Islet of Langerhans (tissue), 1 donor: ENCODE measurements at regions not wholly inside any gene's neighbourhood (a gene's known extent, or its start where the extent isn't known, plus 50 kb on each side); places are given as distances from the start of the nearest gene placed in this dataset.
"Not testable (repeated sequence)": the region's sequence is repeated elsewhere in the genome, so short reads cannot be mapped to it uniquely, and the experiment has no call there.

Experiments used
- FAIRE-seq: peaks from one replicate; lab custom pipeline; 2011; peaks lifted over from hg19 to GRCh38; lab: Jason Lieb, UNC

- no peak for FAIRE-seq
Observed at GRCh38 chr14:105907276-105907675, 380.9 kb downstream of the TMEM121 start.

GRCh38 chr14:105908006-105908405 is 381.6 kb downstream of the TMEM121 start:
- no peak for FAIRE-seq

DNA sequence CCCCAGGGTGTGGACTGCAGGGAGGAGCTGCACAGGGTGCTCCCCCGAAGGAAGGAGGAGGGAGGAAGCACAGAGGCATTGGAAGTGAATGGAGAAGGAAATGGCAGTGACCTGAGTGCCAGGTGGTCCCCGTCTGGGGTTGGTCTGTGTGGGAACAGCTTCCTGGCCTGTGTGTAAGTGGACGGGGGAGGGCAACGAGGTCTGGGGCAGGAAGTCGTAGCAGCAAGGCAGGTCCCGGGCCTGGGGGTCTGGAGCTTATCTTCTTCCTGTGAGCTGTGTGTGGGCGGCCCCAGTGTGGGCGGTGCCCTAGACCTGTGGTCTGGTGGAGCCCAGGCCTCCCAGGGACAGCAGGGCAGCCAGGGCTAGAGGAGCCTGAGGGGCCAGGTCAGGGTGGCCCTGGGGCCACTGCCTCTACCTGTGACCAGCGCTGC is 382.1 kb downstream of the TMEM121 start:
- FAIRE-seq, result no peak

DNA sequence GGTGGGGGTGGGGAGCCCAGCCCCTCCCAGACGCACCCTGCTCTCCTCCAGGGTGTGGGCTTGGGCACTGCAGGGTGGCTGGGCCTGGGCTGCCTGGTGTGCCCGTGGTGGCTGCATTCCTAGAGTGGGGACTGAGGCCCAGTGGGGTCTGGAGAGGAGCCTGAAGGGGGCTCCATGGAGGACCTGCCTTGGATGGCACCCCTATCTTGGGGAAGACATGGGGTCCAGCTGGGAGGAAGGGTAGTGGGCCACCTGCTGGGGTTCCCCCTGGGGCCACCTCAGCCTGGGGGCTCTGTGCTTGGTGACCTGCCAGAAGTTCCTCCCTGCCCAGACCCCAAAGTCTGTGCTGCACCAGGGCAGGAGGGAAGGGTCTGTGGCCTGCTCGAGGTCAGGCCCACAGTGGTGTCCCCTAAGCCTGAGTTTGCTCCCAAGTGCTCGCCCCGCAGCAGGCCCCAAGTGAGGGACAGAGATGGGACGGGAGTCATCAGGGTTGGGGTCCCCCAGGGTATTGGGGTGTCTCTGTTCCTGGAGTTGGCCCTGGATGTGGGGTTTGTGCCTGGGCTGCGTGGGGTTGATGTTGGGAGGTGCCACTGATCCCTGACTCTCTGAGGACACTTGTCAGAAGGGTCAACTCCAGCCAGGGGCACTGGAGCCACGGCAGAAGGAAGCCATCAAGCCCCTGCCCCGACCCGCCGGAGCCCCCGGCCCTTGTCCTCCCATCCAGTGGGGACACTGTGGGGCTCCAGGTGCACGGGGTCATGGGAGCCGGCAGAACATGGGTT is 382.9 kb downstream of the TMEM121 start:
- no peak for FAIRE-seq

- not testable (repeated sequence) for FAIRE-seq
Observed at GRCh38 chr14:105909828-105910120, 383.4 kb downstream of the TMEM121 start.

- no peak for FAIRE-seq
Observed at GRCh38 chr14:105910426-105910825, 384.0 kb downstream of the TMEM121 start.

DNA sequence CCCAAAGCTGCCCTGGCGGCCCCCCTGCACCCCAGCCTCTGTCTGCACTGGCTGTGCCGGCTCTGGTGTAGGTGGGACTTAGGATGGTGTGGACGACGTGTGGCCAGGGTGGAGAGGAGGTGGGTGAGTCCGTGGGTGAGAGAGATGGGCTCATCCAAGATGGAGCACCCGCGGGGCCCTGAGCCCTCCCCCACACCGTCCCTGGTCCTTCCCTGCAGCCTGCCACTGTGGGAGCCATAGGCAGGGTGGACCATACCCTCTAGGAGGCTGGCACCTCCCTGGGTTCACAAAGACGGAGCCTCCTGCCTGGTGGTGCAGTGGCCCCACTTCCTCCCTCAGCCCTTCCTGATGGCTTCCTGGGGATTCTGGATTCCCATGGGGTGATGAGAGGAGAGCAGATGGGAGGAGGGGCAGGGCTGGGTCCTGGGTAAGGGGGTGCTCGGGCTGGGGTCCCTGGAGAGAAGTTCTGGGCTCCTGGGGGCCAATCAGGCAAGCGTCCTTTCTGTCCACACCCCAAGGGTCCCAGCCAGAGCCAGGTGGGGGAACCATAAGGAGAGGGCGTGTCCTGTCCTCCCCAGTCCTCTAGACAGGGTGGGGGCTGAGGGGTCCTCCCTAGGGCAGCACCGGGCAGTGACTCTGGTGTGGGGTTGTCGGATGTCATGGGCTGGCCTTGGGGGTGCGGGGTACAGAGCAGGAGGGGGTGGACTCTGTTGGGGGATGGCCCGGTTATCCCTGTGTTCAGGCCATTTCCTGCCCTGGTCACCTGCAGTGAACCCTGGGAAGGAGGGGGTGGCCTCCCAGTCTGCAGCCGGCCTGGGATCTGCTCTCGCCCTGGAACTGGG is 384.8 kb downstream of the TMEM121 start:
- no peak for FAIRE-seq

DNA sequence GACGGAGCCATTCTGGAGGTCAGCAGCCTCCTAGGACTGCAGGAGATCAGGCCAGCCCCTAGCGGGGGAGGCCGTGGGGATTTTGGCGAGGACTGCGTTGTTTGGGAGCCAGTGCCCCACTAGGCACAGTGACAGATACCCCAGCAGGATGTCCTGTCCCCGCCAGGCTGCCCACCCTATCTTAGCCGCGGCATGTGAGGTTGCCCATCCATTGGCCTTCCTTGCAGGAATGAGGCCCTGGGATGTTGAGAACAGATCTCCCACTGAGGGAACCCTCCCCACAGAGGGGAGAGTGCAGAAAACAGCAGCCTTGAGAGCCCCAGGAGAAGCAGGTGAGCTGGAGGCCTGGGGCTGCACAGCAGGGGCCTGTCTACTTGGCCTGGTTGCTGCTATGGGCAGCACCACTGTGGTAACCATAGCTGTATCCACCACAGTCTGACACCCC is 385.5 kb downstream of the TMEM121 start:
- not testable (repeated sequence) for FAIRE-seq

- no peak for FAIRE-seq
Observed at GRCh38 chr14:105912641-105913180, 386.3 kb downstream of the TMEM121 start.

DNA sequence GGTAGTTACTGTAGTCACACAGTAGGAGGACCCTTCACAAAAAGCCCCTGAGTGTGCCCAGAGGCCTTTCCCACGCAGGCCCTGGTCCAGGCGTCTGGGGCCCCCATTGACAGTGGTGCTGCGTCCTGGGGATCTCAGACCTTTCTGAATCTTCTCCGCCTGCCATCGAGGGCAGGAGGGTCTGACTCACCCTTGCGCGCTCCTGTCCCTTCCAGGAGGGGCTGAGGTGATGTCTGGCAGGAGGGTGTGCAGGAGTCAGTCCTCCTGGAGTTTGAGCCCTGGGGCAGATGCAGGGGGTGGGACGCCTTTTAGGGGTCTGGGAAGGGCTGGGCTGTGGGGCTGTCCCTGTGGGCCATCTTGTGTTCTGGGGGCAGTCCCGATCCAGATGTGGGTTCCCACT is 386.8 kb downstream of the TMEM121 start:
- no peak for FAIRE-seq

GRCh38 chr14:105913861-105914260 is 387.5 kb downstream of the TMEM121 start:
- FAIRE-seq, result no peak

- FAIRE-seq, result not testable (repeated sequence)
Observed at GRCh38 chr14:105914281-105914680, 387.9 kb downstream of the TMEM121 start.

- no peak for FAIRE-seq
Observed at GRCh38 chr14:105914738-105915385, 388.5 kb downstream of the TMEM121 start.

DNA sequence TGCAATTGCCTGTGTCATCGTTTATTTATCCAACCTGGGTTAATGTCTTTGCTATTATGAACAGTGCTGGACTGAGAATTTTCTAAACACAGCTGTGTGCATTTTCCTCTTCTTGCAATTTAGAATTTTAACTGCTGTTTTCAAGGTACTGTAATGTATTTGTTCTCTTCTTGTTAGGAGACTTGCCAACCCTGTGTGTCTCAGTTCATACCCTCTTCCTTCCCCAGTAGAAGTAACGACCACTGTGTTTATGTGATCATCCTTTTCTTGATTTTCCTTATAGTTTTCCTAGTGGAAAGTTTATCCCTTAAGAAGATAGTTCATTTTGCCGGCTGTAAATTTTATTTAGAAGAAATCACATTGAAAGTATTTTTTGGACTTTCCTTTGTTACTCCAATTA is 389.2 kb downstream of the TMEM121 start:
- FAIRE-seq, result not testable (repeated sequence)

DNA sequence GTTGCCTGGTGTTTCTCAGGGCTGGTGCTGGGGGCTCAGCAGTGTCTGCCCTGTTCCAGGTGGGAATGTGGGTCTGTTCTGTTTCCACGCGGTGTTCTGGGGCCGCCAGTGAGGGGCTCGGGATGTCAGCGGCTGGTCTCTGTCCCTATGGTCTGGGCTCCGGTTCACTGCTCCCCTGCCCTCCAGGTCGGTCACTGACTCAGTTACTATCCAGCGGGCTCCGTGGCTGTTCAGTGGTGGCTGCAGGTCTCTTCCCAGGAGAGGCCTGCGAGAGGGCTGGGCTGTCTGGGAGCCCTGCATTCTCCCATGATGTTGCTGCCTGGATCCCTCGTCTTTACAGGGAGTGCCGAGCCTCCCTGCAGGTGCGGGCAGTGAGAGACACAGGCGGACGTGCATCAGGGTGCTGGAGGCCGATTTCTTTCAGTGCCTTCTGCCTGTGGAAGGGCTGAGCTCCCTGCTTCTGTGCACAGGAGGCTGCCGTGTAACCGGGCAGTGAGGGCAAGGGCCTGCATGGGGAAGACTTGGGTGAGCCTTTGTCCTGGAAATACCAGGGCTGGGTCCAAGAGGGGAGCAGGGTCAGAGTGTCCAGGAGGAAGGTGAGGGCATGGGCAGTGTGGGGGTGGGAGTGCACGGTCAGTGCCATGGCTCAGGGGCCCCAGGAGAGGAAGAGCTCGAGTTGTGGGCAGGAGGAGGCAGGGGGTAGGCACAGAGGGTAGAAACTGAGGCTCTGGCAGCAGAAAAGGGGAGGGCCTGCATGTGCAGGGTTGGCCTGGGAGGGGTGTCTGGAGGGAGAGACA is 391.0 kb downstream of the TMEM121 start:
- not testable (repeated sequence) for FAIRE-seq

DNA sequence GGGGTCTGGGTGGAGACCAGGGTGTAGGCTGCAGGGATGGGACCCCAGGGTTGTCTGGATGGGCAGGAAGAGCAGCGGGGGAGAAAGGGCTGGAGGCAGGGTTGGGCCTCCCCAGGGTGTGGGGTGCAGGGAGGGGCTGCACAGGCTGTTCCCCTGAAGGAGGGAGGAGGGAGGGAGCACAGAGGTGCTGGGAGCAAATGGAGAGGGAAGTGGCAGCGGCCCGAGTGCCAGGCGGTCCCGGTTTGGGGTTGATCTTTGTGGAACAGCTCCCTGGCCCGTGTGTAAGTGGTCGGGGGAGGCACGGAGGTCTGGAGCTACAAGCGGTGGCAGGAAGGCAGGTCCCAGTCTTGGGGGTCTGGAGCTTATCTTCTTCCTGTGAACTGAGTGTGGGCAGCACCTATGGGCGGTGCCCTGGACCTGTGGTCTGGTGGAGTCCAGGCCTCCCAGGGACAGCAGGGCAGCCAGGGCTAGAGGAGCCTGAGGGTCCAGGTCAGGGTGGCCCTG is 391.6 kb downstream of the TMEM121 start:
- no peak for FAIRE-seq

- FAIRE-seq, result no peak
Observed at GRCh38 chr14:105918496-105919262, 392.3 kb downstream of the TMEM121 start.

GRCh38 chr14:105919458-105920150 is 393.2 kb downstream of the TMEM121 start:
- no peak for FAIRE-seq

GRCh38 chr14:105920151-105920700 is 393.8 kb downstream of the TMEM121 start:
- FAIRE-seq, result not testable (repeated sequence)
